ENCODE measurements at regions not wholly inside any gene's neighbourhood (a gene's known extent, or its start where the extent isn't known, plus 50 kb on each side); places are given as distances from the start of the nearest gene placed in this dataset.

GRCh38 chr22:44363980-44364750 is 51.4 kb upstream of the SHISAL1 start:
- TF ChIP-seq CTCF (IDR thresholded peaks at IDR 0.05; ENCODE audit: insufficient read depth, low read length, poor library complexity, severe bottlenecking), result no peak
- peaks cover 3% of the 10 kb centered on the region for H3K27me3 ChIP-seq (replicated peaks; ENCODE audit: control insufficient read depth, insufficient read depth, low read length)
- DNase-seq (ENCODE audit: extremely low read depth, insufficient read length), result no peak
- no peaks in the 10 kb centered on the region for H3K36me3 ChIP-seq (ENCODE audit: control insufficient read depth, insufficient read depth, low read length)
- no peak overlapping the region for H3K4me3 ChIP-seq (replicated peaks; ENCODE audit: low read depth, low read length)

GRCh38 chr22:44363013-44363979 is 50.5 kb upstream of the SHISAL1 start:
- Histone ChIP-seq H3K27me3 (replicated peaks; ENCODE audit: control insufficient read depth, insufficient read depth, low read length) (peaks cover 3% of the 10 kb centered on the region), H3K36me3 (ENCODE audit: control insufficient read depth, insufficient read depth, low read length) (no peaks in the 10 kb centered on the region), H3K4me3 (replicated peaks; ENCODE audit: low read depth, low read length) (no peak overlapping the region)
- TF ChIP-seq CTCF (IDR thresholded peaks at IDR 0.05; ENCODE audit: insufficient read depth, low read length, poor library complexity, severe bottlenecking), result no peak
- DNase-seq (ENCODE audit: extremely low read depth, insufficient read length), result no peak

GRCh38 chr22:44362249-44363012 is 49.7 kb upstream of the SHISAL1 start:
- no peak for DNase-seq (ENCODE audit: extremely low read depth, insufficient read length)
- Histone ChIP-seq H3K36me3 (ENCODE audit: control insufficient read depth, insufficient read depth, low read length) (no peaks in the 10 kb centered on the region), H3K4me3 (replicated peaks; ENCODE audit: low read depth, low read length) (no peak overlapping the region), H3K27me3 (replicated peaks; ENCODE audit: control insufficient read depth, insufficient read depth, low read length) (peaks cover 3% of the 10 kb centered on the region)
- no peak for TF ChIP-seq CTCF (IDR thresholded peaks at IDR 0.05; ENCODE audit: insufficient read depth, low read length, poor library complexity, severe bottlenecking)

All from GM06990 (cell line).